ENCODE measurements at regions not wholly inside any gene's neighbourhood (a gene's known extent, or its start where the extent isn't known, plus 50 kb on each side); places are given as distances from the start of the nearest gene placed in this dataset.
A peak's percentile ranks its signal among the peaks of the same experiment; 100 is the strongest.

GRCh38 chr20:23249541-23249940 lies 101.0 kb upstream of the NXT1 start:
- no peak for DNase-seq

GRCh38 chr20:23248461-23248882 lies 102.1 kb upstream of the NXT1 start:
- no peak for DNase-seq

- no peak for DNase-seq
Observed at GRCh38 chr20:23246717-23247664, 103.6 kb upstream of the NXT1 start.

- peak; percentile 37 for DNase-seq
Observed at GRCh38 chr20:23245553-23246181, 104.9 kb upstream of the NXT1 start.

- DNase-seq: no peak
Observed at GRCh38 chr20:23244916-23245552, 105.6 kb upstream of the NXT1 start.

GRCh38 chr20:23244156-23244915 lies 106.3 kb upstream of the NXT1 start:
- no peak for DNase-seq

GRCh38 chr20:23243791-23244155 lies 106.8 kb upstream of the NXT1 start:
- DNase-seq: no peak

- no peak for DNase-seq
Observed at GRCh38 chr20:23242556-23243180, 107.9 kb upstream of the NXT1 start.

GRCh38 chr20:23242104-23242503 lies 108.5 kb upstream of the NXT1 start:
- DNase-seq: no peak

GRCh38 chr20:23241416-23241815 lies 109.2 kb upstream of the NXT1 start:
- DNase-seq: no peak

GRCh38 chr20:23240519-23240918 lies 110.1 kb upstream of the NXT1 start:
- no peak for DNase-seq

- no peak for DNase-seq
Observed at GRCh38 chr20:23237201-23237600, 113.4 kb upstream of the NXT1 start.

- DNase-seq: peak; percentile 46
Observed at GRCh38 chr20:23235173-23236027, 115.2 kb upstream of the NXT1 start.

- no peak for DNase-seq
Observed at GRCh38 chr20:23234311-23235078, 116.1 kb upstream of the NXT1 start.

GRCh38 chr20:23233341-23233740 lies 117.2 kb upstream of the NXT1 start:
- DNase-seq: no peak

GRCh38 chr20:23232679-23233308 lies 117.8 kb upstream of the NXT1 start:
- DNase-seq: no peak

GRCh38 chr20:23232219-23232581 lies 118.4 kb upstream of the NXT1 start:
- DNase-seq: no peak

- no peak for DNase-seq
Observed at GRCh38 chr20:23231561-23232218, 118.9 kb upstream of the NXT1 start.

- no peak for DNase-seq
Observed at GRCh38 chr20:23230766-23231385, 119.7 kb upstream of the NXT1 start.
